GM12864 (cell line): ENCODE measurements at regions not wholly inside any gene's neighbourhood (a gene's known extent, or its start where the extent isn't known, plus 50 kb on each side); places are given as distances from the start of the nearest gene placed in this dataset.

ENCODE experiments used
- DNase-seq: peaks from one replicate; pipeline ENCODE4 v3.0.0-alpha.2; 2011; ENCODE audit warnings: low read depth
- H3K4me3 ChIP-seq: 2 replicates; pipeline ENCODE4 v1.5.1; 2011; ENCODE audit warnings: mild to moderate bottlenecking, low read depth, low read length, control low read depth
- CTCF ChIP-seq: IDR thresholded peaks from 2 replicates; pipeline ENCODE4 v1.5.1; 2011; ENCODE audit warnings: low read depth, mild to moderate bottlenecking, moderate library complexity, low read length, control low read depth, inconsistent platforms; ENCODE audit errors: missing control alignments

DNA sequence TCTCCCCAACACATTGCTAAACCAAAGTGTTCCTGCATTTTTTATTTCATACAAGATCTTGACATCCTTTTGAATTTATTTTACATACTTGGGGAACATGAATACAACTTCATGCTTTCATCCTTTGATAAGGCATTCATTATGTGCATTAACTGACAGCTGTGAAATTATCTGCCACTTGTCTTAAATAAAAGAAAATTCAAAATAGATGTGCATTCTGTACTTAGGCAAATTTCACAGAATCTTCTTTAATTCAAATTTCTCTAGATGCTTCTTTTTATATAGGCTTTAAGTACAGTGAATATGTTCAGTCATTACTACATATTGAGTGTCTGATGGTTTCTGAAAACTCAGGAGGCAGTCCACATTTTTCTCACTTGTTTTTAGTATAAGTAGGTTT is 518.1 kb downstream of the EPHA5 start:
- DNase-seq: no peak
- no peak overlapping the region for H3K4me3 ChIP-seq
- TF ChIP-seq CTCF: no peak

- DNase-seq: no peak
- no peak overlapping the region for H3K4me3 ChIP-seq
- TF ChIP-seq CTCF: no peak
Observed at GRCh38 chr4:65139998-65140397, 530.3 kb downstream of the EPHA5 start.

- DNase-seq: no peak
- no peak for TF ChIP-seq CTCF
- H3K4me3 ChIP-seq: no peak overlapping the region
Observed at GRCh38 chr4:65126200-65126599, 544.1 kb downstream of the EPHA5 start.

DNA sequence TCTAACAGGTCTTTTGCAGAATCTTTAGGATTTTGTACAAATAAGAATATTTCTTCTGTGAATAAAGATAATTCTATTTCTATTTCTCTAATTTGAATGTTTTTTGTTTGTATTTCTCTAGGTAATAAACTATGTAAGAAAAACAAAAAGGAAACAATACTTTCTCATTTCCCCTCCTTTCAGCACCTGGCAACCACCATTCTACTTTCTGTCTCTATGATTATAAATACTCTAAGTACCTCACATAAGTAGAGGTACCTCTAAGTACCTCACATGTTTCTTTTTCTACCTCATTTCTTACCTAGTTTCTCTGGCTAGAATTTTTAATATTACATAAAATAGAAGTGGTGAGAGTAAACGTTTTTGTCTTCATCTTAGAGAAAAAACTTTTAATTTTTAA is 550.0 kb downstream of the EPHA5 start:
- no peak for DNase-seq
- no peak overlapping the region for H3K4me3 ChIP-seq
- no peak for TF ChIP-seq CTCF

DNA sequence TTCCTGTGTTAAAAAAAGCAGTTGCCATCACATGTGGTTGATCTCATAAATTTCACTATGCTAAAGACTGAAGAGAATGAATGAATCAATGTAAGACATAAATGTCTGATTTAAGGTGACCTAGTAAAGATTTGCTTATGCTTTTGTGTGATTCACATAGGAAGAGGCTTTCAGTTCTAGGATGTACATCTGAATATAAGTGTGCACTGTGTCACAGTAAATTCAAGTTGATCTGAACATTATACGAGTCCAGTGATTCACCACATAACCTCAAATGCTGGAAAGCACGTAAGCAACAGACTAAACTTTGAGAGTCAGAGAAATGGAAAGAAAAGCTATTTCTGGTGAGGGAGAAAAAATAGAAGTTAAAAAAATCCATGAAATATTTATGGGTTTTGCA is 567.9 kb downstream of the EPHA5 start:
- TF ChIP-seq CTCF: no peak
- no peak for DNase-seq
- no peak overlapping the region for H3K4me3 ChIP-seq

DNA sequence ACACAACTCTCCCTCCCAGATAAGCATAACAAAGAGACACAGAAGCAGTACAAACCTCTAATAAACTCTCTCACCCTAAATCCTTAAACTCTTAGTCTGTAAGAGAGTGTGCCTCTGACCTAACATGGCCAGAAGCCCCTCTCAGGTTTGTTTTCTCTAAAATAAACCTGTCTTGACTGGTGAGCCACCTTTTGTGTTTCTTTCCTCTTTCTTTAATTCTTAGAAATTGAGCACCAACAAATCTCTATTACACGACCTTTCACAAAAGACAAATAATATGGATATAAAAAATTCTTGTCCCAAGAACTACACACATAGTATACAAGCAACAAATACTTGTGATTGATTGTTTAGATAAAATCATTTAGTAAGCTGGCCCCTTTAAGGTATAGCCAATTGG is 573.7 kb downstream of the EPHA5 start:
- DNase-seq: no peak
- no peak for TF ChIP-seq CTCF
- H3K4me3 ChIP-seq: no peak overlapping the region

- no peak for TF ChIP-seq CTCF
- no peak overlapping the region for H3K4me3 ChIP-seq
- DNase-seq: no peak
Observed at GRCh38 chr4:65089666-65090065, 580.6 kb downstream of the EPHA5 start.
